HG02759 (cell line): ENCODE measurements at regions not wholly inside any gene's neighbourhood (a gene's known extent, or its start where the extent isn't known, plus 50 kb on each side); places are given as distances from the start of the nearest gene placed in this dataset.
A peak's percentile ranks its signal among the peaks of the same experiment; 100 is the strongest.

Experiments
- ATAC-seq: cut with Tn5 transposase; IDR thresholded peaks from one replicate; pipeline ENCODE4 v1.9.1; 2021; ENCODE audit warnings: mild to moderate bottlenecking, moderate library complexity; ENCODE audit not compliant: unreplicated experiment

DNA sequence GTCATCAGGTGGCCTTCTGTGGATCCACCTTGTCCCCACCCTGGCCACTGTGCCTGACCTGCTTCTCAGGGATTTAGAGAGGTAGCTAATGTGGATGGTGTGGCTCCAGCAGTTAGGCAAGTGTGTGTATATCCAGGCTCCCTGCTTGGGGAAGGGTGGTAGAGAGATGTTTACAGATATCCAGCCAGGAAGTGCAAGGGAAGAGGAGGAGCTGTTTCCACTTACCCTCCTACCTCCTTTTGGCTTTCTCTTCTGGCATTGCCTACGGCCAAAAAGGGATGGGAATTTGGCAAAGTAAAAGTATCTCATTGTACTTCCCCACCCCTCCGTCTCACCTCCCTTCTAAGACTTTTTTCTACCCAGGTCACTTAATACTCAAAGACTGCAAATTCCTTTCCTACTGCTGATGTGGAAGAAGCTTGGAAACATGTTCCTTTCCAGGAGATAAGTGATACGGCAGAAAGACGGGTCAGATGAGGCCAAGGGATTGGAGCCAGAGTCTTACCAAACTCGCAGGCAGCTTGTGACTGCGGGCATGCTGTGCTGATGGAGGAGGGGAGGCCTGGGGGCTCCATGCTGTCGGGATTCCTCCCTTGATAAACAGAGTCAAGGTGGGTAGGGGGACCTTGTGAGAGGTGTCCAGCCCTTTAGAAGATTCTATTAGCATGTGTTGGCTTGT is 253.4 kb downstream of the PRL start:
- ATAC-seq: no peak

DNA sequence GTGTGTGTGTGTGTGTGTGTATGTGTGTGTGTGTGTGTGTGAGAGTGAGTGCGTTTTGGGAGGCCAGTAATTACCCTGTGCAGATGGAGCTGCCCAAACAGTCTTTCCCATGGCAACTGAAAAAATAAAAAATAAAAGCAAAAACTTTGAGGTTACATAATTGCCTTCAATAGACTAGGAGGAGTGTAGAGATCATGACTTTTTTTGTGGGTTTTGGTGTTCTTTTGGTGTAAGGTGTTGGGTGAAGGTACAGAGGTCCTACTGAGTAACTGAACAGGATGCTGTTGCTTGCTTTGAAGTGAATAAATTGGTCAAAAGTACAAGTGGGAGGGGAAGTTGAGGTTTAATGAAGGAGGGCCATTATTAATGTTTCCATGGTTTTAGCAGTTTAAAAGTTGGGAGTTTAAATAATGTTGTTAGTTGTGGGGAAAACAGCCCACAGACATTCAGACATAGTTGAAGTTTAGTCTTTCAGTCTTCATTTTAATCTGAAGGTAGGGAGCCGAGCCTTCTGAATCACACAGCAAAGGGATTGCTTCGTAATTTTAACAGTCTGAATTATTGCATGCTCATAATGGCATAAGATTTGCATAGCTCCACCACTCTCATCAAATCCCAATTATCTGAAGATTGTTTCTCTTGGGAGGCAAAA is 251.4 kb downstream of the PRL start:
- ATAC-seq: no peak

- ATAC-seq: no peak
These were observed 247.8 kb downstream of the PRL start for GRCh38 chr6:22049002-22049401.

DNA sequence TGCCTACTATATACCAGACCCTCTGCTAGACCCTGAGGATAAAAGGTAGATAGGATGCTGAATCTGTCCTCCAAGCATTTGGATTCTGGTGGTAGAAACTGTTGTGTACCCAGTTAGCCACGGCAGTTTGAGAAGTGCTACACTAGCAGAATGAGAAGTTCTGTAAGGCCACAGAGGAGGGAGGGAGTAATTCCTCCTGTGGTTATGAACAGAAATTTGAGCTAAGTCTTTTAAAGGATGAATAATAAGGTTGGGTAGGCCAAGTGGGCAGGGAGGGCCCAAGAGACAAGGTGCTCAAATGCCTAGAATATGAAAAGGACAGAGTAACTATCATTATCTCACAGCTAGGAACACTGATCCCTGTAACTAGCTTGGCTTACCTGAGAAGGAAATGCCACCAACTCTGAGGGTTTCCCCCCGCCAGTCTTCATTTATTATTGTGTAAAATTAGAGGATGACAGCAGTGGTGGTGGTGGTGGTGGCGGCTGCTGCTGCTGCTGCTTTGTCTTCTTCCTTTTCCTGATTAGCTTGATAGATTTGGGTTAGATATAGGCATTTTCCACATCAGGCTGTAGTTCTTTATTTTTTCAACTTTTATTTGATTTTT is 243.3 kb downstream of the PRL start:
- no peak for ATAC-seq

DNA sequence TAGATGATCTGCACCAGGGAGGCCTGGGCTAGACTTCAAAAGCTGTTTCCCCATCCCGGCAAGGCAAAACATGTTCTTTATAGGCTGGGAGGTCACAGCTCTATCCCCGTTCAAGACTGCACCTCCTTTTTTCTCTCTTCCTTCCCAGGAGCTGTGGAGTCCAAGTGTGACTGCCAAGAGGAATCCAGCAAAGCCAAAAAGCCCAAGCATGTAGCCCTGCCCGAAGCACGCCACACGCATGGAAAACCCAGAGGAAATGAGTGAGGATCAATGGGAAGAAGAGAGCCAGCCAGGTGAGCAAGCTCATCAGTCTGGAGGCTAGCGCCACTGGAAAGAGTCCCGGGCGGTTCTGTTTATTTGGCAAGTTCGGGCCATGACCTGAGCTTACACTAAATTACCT is 240.4 kb downstream of the PRL start:
- no peak for ATAC-seq

DNA sequence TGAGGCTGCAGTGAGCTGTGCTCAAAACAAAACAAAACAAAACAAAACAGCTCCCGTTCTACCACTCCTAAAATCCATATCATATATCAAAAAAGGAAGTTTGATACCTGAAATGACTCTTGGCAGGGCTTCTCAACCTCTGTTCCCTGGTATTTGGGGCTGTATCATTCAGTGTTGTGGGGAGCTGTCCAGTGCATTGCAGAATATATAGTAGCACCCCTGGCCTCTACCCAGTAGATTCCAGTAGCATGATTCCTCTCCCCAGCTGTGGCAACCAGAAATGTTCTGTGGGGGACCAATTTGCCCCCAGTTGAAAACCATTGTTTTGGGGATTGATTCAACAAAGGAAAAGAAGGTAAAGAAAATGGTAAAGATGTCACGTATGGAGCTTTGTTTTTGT is 238.9 kb downstream of the PRL start:
- ATAC-seq: no peak

- ATAC-seq: no peak
These were observed 237.7 kb downstream of the PRL start for GRCh38 chr6:22059126-22059525.

DNA sequence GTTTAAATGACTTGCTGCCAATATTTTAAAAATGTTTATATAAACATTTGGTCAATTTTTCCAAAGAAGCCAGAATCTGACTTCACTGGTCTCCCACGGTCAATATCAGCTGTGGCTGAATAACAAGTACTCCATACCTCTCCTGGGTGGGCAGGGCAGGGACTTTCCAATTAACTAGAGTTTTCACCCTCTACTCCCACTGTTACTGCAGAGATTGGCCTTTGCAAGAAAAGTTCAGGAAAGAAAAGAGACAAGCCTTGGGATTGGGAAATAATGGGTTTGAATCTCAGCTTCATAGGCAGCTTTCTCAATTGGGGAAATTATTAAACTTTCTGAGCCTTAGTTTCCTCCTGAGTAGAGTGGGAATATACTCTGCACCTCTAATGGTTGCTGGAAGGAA is 236.9 kb downstream of the PRL start:
- no peak for ATAC-seq

- ATAC-seq: peak; percentile 77
These were observed 233.9 kb downstream of the PRL start for GRCh38 chr6:22062807-22063408.

DNA sequence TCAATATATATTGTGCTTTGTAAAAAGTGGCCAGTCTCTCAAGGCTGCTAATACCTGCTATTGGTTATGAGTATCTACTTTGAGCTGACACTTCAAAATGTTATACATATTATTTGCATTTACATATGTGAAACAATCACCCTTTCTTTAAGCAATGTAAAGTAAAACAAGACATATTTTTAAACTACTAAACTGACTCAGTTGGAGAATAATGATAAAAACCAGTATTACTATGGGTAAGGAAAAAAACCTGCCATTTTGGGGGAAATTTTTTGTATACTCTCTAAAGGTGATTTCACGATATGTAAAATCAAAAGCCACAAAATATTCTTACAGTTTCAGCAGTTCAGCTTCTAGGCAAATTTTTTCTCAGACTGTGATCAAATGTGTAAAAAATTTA is 232.3 kb downstream of the PRL start:
- ATAC-seq: no peak

- no peak for ATAC-seq
These were observed 229.7 kb downstream of the PRL start for GRCh38 chr6:22067122-22067521.

DNA sequence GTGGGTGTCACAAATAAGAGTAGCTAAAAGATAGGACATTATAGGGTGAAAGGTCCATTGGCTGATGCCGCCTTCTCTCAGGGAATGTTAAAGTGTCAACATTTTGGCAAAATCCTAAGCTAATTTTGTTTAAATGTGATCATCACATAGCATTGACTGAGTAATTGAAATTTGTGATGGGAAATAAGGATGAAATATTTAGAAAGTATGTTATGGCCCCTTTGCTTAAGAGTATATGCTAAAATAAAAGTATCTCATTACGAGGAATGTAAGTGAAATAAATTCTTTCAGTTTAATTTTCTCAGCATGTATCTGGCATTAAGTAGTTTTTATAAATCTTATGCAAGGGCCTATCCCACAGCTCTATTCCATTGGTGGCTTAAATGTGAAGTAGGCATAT is 229.2 kb downstream of the PRL start:
- no peak for ATAC-seq

GRCh38 chr6:22068561-22069305 is 228.1 kb downstream of the PRL start:
- ATAC-seq: peak; percentile 62

GRCh38 chr6:22069306-22069800 is 227.5 kb downstream of the PRL start:
- no peak for ATAC-seq

- no peak for ATAC-seq
These were observed 225.4 kb downstream of the PRL start for GRCh38 chr6:22071270-22072041.

GRCh38 chr6:22072949-22073348 is 223.9 kb downstream of the PRL start:
- ATAC-seq: no peak

DNA sequence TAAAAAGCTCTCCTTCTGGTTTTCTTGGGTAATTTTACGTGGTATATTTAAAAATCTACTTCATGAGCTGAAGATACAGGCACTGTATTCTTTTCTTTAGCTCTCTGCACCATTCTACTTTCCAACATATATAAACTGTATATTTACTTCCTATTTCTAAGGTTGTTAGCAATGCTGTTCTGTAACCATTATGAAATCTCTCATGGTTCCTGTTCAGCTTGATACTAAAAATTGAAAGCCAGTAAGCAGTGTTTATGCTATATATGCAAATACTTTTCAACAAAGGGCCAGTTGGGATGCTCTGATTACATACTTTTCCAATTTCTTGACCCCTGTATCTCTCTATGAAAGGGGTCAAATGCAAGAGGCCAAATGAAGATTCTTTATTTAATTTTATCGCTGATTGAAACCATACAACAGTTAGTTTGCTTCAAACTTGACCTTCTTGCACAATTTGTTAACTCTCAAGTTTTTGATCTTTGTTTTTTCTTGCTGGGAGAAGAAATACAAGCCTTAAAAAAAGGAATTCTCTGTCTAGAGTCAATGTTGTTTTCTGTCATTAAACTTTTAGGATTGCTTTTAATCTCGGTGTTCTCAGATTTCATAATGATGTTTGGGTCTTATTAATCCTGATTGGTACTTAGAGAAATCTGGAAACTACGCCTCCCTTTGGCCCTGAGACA is 223.2 kb downstream of the PRL start:
- ATAC-seq: no peak

DNA sequence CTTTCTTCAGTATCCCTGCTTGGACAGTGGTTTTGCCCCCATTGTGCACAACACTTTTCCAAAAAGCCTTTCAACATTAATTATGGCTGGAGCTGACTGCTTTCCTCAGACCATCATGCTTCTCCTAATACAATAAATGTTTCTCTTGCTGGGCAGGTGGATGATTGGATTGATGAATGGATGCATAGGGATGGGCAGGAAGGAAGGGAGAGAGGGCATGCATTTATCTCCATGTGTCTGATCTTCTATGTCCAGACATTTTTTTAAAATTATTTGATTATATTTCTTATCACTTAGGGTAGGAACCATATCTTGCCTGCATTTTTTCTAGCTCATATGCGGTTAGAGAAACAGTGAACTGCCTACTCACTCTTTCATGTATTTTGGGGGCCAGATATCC is 218.5 kb downstream of the PRL start:
- no peak for ATAC-seq

DNA sequence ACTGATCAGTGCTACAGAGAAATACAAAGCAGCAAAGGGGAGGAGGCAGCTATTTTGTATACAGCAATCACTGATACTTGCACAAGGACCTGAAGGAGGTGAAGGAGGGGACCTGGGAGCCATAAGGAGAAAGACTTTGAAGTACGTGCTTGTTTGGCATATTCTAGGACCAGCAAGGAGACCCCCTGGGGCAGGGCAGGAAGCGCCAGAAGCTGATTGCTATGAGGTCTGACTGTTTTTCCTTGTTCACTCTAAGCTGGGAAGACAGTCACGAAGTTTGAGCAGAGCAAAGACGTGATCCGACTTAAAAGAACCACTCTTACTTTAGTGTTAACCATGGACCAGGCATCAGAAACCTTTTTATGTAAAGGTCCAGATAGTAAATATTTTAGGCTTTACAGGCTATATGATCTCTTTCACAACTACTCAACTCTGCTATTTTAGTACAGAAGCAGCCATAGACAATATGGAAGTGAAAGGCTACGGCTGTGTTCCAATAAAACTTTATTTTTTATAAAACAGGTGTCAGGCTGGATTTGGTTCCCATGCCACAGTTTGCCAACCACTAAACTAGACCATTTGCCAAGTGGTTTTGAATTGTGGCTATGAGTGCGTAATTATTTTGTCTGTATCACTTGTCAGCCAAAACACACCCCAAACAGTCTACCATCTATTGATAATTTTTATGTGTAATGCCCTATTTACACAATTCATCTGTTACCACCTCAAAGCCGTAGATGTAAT is 217.9 kb downstream of the PRL start:
- ATAC-seq: no peak
